BLaER1 (cell line): ENCODE measurements at regions not wholly inside any gene's neighbourhood (a gene's known extent, or its start where the extent isn't known, plus 50 kb on each side); places are given as distances from the start of the nearest gene placed in this dataset.

Experiments used
- H3K27ac ChIP-seq: shearing (Covaris generic); formaldehyde crosslinking; 2 replicates; pipeline ENCODE4 v1.8.1; 2022
- H3K27me3 ChIP-seq: shearing (Covaris generic); formaldehyde crosslinking; 2 replicates; pipeline ENCODE4 v1.8.1; 2022
- H3K36me3 ChIP-seq: shearing (Covaris generic); formaldehyde crosslinking; 2 replicates; pipeline ENCODE4 v1.8.1; 2022
- H3K4me1 ChIP-seq: shearing (Covaris generic); formaldehyde crosslinking; 2 replicates; pipeline ENCODE4 v1.8.1; 2022
- H3K4me2 ChIP-seq: shearing (Covaris generic); formaldehyde crosslinking; 2 replicates; pipeline ENCODE4 v1.8.1; 2022
- H3K4me3 ChIP-seq: shearing (Covaris generic); formaldehyde crosslinking; 2 replicates; pipeline ENCODE4 v1.8.1; 2022
- H3K9ac ChIP-seq: shearing (Covaris generic); formaldehyde crosslinking; 2 replicates; pipeline ENCODE4 v1.8.1; 2022
- H3K9me3 ChIP-seq: shearing (Covaris generic); formaldehyde crosslinking; 2 replicates; pipeline ENCODE4 v1.8.1; 2022
- H4K20me1 ChIP-seq: shearing (Covaris generic); formaldehyde crosslinking; 2 replicates; pipeline ENCODE4 v1.8.1; 2022
- Cebpa-rat ChIP-seq: shearing (Covaris generic); IDR thresholded peaks from 2 replicates; pipeline ENCODE4 v1.8.1; 2022

DNA sequence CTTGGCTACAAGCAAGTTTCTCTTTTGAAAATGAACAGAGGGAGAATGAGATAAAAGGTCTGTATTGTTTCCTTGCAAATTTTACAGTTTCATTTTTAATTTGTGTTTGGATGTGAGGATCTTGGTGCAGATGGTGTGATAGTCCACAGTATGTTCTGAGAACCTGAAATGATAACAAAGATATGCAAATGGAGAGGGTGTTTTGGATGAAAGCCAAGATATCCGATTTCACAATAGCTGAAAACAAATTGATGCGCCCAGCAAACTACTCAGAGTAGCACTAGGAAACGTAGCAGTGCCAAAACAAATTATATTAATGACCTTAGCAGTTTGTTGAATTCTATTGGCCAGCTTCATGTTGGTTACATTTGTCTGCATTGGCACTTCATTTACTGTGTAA, 683.5 kb downstream of the TMEM182 start:
- Histone ChIP-seq H3K27me3 (no peaks in the 10 kb centered on the region), H3K9me3 (no peaks in the 10 kb centered on the region), H3K36me3 (no peaks in the 10 kb centered on the region), H3K4me2 (no peak overlapping the region), H3K4me3 (no peak overlapping the region), H3K9ac (no peak overlapping the region), H3K27ac (no peak overlapping the region), H4K20me1 (no peaks in the 10 kb centered on the region), H3K4me1 (0 out of 2 replicates have a peak, but pooled peaks cover 2% of the 10 kb centered on the region)
- TF ChIP-seq Cebpa-rat = no peak

DNA sequence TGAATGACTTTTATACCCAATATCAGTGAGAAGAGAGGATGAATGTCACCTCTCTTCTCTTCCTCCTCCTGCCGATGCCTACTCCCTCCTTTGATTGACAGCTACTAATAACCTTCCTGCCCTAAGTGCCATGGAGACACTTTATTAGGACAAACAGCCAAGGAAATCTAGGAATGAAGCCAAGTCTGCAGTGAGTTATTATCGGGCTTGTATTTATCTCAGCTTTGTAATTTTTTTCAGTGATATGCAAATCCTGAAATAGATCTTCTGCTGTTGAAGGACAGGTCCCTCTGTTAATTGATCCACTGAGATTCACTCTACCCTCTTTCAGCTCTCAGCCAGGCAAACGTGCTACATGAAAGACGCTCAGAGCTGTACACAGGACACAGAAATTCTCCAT, 686.7 kb downstream of the TMEM182 start:
- Histone ChIP-seq H3K4me1 (peaks cover 11% of the 10 kb centered on the region; the same call in 1 of the 2 replicates), H4K20me1 (no peaks in the 10 kb centered on the region), H3K4me3 (no peak overlapping the region), H3K27me3 (no peaks in the 10 kb centered on the region), H3K9ac (no peak overlapping the region), H3K9me3 (no peaks in the 10 kb centered on the region), H3K4me2 (no peak overlapping the region), H3K36me3 (no peaks in the 10 kb centered on the region), H3K27ac (no peak overlapping the region)
- TF ChIP-seq Cebpa-rat = no peak

DNA sequence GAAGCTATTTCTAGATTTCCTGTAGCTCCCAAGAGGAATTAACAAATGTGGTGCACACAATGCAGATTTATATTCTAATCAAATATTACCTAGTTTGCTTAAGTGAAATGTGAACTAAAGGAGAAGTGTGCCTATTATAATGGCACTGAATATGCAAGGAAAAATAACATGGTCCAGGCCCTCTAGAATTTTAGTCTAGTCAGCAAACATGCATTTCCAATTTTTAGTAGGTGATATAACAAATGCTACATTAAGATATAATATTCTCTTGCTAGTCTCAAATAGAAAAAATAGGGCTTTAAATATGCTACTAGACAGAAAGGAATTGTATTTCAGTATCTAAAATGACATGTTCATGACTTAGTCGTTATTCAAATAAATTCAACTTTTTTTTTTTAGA, 689.5 kb downstream of the TMEM182 start:
- H3K4me1 ChIP-seq = peaks cover 11% of the 10 kb centered on the region; the same call in 1 of the 2 replicates

DNA sequence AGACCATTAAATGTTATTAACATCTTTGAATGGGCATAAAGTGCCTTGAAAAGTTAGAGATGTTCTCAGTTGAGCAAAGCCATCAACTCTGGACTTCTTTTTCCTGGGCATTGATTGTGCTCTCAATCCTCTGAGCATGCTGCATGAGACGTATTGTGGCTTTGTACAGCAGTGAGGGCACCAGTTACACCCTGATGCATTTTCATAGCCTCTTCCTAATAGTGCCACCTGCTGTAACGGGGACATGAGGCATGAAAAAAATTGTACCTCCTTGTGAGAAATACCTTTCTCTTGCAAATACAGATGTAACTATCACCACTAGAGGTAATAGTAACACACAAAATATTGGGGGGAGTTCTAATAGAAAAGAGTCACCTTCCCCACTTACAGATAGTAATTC, 697.5 kb downstream of the TMEM182 start:
- no peak overlapping the region for H3K4me2 ChIP-seq
- no peaks in the 10 kb centered on the region for H3K27me3 ChIP-seq
- no peak overlapping the region for H3K27ac ChIP-seq
- no peaks in the 10 kb centered on the region for H3K36me3 ChIP-seq
- H3K9me3 ChIP-seq = no peaks in the 10 kb centered on the region
- H4K20me1 ChIP-seq = no peaks in the 10 kb centered on the region
- H3K4me1 ChIP-seq = no peaks in the 10 kb centered on the region
- H3K9ac ChIP-seq = no peak overlapping the region
- no peak overlapping the region for H3K4me3 ChIP-seq
- no peak for TF ChIP-seq Cebpa-rat

More for the DNA sequence above, 689.5 kb downstream of the TMEM182 start:
- Histone ChIP-seq H3K36me3 (no peaks in the 10 kb centered on the region), H3K4me3 (no peak overlapping the region), H3K27me3 (no peaks in the 10 kb centered on the region), H3K27ac (no peak overlapping the region), H3K9me3 (no peaks in the 10 kb centered on the region), H3K4me2 (peak overlapping the region; percentile 57), H3K9ac (no peak overlapping the region), H4K20me1 (no peaks in the 10 kb centered on the region)
- no peak for TF ChIP-seq Cebpa-rat

DNA sequence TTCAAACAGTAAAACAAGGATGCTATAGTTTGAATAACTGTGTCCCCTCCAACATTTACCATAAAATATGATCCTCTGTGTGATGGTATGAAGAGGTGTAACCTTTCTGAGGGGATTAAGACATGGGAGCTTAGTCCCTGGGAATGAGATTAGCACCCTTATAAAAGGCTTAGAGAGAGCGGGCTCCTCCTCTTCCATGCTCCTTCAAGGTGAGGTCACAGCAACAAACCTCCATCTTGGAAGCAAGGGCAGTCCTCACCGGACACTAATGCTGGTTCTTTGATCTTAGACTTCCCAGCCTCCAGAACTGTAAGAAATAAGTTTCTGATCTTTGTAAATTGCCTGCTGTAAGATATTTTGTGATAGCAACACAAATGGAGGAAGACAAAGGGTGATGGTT, 700.3 kb downstream of the TMEM182 start:
- TF ChIP-seq Cebpa-rat = no peak
- H4K20me1 ChIP-seq = no peaks in the 10 kb centered on the region
- no peaks in the 10 kb centered on the region for H3K4me1 ChIP-seq
- no peak overlapping the region for H3K9ac ChIP-seq
- no peak overlapping the region for H3K27ac ChIP-seq
- H3K36me3 ChIP-seq = no peaks in the 10 kb centered on the region
- no peak overlapping the region for H3K4me2 ChIP-seq
- H3K4me3 ChIP-seq = no peak overlapping the region
- no peaks in the 10 kb centered on the region for H3K9me3 ChIP-seq
- H3K27me3 ChIP-seq = no peaks in the 10 kb centered on the region

DNA sequence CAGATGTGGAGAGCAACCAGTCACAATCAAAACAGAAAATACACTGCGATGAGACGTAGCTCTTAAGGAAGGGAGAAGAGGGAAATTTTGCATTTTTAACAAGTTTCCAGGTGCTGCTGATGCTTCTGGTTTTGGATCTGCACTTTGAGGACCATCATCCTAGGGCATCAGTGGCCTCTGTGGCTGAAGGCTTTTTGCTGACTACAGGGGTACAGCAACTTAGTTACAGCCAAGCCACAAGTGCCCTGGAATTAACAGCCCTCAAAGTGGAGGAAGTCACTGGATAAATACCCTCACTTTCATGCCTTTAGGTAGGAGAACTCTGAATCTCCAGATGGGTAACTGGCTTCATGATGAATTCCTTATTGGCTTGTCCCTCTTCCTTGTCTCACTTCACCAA, 700.9 kb downstream of the TMEM182 start:
- H3K4me3 ChIP-seq = no peak overlapping the region
- no peak overlapping the region for H3K9ac ChIP-seq
- H3K36me3 ChIP-seq = no peaks in the 10 kb centered on the region
- no peaks in the 10 kb centered on the region for H3K27me3 ChIP-seq
- H3K4me2 ChIP-seq = no peak overlapping the region
- H3K9me3 ChIP-seq = no peaks in the 10 kb centered on the region
- TF ChIP-seq Cebpa-rat = no peak
- H4K20me1 ChIP-seq = no peaks in the 10 kb centered on the region
- no peak overlapping the region for H3K27ac ChIP-seq
- no peaks in the 10 kb centered on the region for H3K4me1 ChIP-seq

DNA sequence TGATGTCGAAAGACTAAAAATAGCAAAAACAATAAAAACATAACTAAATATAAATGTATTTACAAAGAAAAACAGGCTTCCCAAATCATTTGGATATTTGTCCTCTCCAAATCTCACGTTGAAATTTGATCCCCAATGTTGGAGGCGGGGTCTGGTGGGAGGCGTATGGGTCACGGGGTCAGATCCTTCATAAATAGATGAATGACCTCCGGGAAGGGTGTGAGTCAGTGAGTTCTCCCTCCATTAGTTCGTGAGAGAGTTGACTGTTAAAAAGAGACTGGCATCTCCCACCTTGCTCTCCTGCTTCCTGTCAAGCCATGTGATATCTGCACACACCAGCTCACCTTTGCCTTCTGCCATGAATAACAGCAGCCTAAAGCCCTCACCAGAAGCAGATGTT, 703.0 kb downstream of the TMEM182 start:
- no peak for TF ChIP-seq Cebpa-rat
- no peaks in the 10 kb centered on the region for H4K20me1 ChIP-seq
- H3K4me1 ChIP-seq = no peaks in the 10 kb centered on the region
- no peaks in the 10 kb centered on the region for H3K36me3 ChIP-seq
- no peak overlapping the region for H3K27ac ChIP-seq
- H3K9me3 ChIP-seq = no peaks in the 10 kb centered on the region
- H3K4me2 ChIP-seq = no peak overlapping the region
- no peak overlapping the region for H3K9ac ChIP-seq
- no peak overlapping the region for H3K4me3 ChIP-seq
- H3K27me3 ChIP-seq = no peaks in the 10 kb centered on the region

DNA sequence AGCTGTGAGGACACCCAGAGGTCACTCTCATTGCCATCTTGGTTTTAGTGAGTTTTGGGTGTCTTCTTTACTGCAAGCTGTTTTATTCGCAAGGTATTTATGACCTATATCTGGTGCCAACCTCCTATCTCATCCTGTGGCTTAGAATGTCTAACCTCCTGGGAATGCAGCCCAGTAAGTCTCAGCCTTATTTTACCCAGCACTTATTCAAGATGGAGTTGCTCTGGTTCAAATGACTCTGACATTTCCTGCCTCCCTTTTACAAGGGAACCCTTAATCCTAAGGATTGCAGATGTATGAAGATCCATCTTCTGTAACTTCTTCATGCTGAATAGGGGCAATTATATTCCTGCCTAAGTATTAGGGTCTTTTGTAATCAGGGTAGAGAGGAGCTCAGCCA, 708.0 kb downstream of the TMEM182 start:
- Histone ChIP-seq H3K27ac (no peak overlapping the region), H3K4me2 (no peak overlapping the region), H4K20me1 (no peaks in the 10 kb centered on the region), H3K9me3 (no peaks in the 10 kb centered on the region), H3K4me3 (no peak overlapping the region), H3K27me3 (no peaks in the 10 kb centered on the region), H3K4me1 (no peaks in the 10 kb centered on the region), H3K9ac (no peak overlapping the region), H3K36me3 (no peaks in the 10 kb centered on the region)
- no peak for TF ChIP-seq Cebpa-rat

DNA sequence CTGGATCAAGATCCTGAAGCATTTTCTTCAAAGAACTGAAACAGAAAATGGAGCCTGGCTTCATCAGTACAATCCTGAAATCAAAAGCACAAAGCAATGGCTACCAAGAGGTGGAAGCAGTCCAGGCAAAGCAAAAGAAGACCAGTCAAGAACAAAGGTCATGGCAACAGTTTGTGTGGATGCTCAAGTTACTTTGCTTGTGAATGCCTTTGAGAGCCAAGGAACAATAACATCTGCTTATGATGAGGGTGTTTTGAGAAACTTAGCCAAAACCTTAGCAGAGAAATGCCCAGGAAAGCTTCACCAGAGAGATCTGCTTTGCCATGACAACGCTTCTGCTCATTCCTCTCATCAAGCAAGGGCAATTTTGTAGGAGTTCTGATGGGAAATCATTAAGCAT, 723.1 kb downstream of the TMEM182 start:
- Histone ChIP-seq H3K4me2 (no peak overlapping the region), H3K4me3 (no peak overlapping the region), H3K27ac (no peak overlapping the region), H3K4me1 (no peaks in the 10 kb centered on the region), H4K20me1 (no peaks in the 10 kb centered on the region), H3K9ac (no peak overlapping the region), H3K9me3 (no peaks in the 10 kb centered on the region), H3K27me3 (no peaks in the 10 kb centered on the region), H3K36me3 (no peaks in the 10 kb centered on the region)
- no peak for TF ChIP-seq Cebpa-rat

DNA sequence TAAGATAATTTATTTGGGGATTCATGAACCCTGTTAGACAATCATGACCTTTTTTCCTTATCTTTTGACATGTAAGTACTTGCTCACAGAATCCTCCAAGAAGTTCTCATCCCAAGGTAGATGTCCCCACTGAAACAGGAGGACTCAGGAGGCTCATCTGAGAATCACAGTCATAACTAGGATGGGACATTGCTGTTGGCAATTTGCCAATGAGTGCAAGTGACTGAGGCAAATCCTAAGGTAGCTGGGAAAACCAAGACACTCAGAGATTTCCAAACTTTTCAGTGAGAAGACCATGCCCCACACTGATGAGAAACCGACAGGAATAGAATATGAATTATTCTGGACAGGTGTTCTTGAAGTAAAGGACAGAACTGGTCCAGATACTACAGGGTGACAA, 735.0 kb downstream of the TMEM182 start:
- Histone ChIP-seq H3K4me1 (no peaks in the 10 kb centered on the region), H4K20me1 (no peaks in the 10 kb centered on the region), H3K27me3 (no peaks in the 10 kb centered on the region), H3K4me2 (no peak overlapping the region), H3K36me3 (no peaks in the 10 kb centered on the region), H3K9me3 (no peaks in the 10 kb centered on the region), H3K27ac (no peak overlapping the region), H3K9ac (no peak overlapping the region), H3K4me3 (no peak overlapping the region)
- TF ChIP-seq Cebpa-rat = no peak

DNA sequence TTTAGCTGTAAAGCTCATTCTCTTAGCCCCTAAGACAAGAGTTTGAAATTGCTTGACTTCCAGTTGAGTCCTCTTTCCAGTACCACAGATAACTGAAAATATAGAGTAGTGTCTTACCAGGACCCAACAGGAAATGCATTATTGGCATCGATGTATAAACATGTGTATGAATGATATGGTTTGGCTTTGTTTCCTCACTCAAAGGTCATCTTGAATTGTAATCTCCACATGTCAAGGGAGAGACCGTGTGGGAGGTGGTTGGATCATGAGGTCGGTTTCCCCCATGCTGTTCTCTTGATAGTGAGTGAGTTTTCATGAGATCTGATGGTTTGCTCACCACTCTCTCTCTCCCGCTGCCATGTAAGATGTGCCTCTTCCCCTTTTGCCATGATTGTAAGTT, 745.0 kb downstream of the TMEM182 start:
- no peaks in the 10 kb centered on the region for H4K20me1 ChIP-seq
- H3K27me3 ChIP-seq = no peaks in the 10 kb centered on the region
- H3K4me1 ChIP-seq = no peaks in the 10 kb centered on the region
- no peak overlapping the region for H3K4me3 ChIP-seq
- H3K27ac ChIP-seq = no peak overlapping the region
- H3K9ac ChIP-seq = no peak overlapping the region
- no peaks in the 10 kb centered on the region for H3K36me3 ChIP-seq
- H3K9me3 ChIP-seq = no peaks in the 10 kb centered on the region
- no peak overlapping the region for H3K4me2 ChIP-seq
- no peak for TF ChIP-seq Cebpa-rat
